NCI-H187 treated with DMSO at 0.1 percent for 48 hours (cell line): ENCODE measurements at regions not wholly inside any gene's neighbourhood (a gene's known extent, or its start where the extent isn't known, plus 50 kb on each side); places are given as distances from the start of the nearest gene placed in this dataset.
A peak's percentile ranks its signal among the peaks of the same experiment; 100 is the strongest.
"Not testable (repeated sequence)": the region's sequence is repeated elsewhere in the genome, so short reads cannot be mapped to it uniquely, and the experiment has no call there.

Experiments used
- DNase-seq: peaks from one replicate; lab custom pipeline; 2025; lab: John Stamatoyannopoulos, UW

DNA sequence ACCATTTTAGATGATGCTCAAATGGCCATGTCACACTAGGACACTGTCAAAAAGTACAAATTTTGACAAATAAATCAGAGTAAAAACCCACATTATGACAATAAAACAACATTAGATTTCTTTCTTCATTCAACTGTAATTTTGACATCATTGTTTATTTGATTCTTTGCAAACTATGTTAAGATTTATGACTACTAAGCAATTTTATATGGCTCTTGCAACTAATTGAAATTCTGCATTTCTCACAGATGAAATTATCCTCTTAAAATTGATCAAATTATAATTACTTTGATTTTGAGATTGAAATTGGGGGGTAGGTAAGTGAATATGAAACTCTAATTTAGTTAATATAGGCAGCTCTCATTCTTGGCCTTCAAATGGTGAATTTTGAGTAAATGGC lies 59.8 kb downstream of the ATOH1 start:
- no peak for DNase-seq

DNA sequence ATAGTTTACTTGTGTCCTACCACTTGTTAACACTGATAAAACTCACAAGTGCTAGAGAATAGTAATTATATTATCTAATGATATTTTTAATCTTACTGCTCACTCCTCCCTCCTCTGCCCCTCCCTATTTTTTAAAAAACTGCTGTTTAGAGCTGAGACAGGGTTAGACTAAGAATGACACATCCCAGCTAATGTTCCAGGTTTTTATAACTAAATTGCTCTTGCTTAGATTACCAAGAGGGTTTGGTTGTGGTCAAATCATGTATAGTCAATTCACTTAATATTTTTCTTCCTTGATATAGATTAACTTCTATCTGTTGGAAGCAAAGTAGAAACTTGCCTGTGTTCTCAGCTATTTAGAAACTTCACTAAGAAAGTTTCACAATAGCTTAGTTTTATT lies 60.2 kb downstream of the ATOH1 start:
- DNase-seq = no peak

DNA sequence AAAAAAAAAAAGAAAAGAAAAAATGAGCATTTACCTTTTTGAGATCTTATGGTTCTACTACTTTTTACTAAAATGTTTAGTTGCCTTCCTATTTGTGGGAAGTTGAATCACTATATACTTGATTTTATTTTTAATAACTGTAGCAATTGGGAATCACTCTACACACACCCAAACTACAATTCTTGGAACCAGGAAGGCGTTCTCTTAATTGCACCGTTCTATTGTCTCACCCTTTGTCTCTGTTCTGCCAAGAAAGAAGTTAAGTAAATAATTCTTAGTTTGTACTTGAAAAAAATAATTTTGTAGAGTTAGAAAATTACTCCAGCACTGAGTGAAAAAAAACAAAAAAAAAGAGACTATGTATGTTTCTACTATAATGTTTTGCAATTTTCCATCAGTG lies 62.7 kb downstream of the ATOH1 start:
- no peak for DNase-seq

DNA sequence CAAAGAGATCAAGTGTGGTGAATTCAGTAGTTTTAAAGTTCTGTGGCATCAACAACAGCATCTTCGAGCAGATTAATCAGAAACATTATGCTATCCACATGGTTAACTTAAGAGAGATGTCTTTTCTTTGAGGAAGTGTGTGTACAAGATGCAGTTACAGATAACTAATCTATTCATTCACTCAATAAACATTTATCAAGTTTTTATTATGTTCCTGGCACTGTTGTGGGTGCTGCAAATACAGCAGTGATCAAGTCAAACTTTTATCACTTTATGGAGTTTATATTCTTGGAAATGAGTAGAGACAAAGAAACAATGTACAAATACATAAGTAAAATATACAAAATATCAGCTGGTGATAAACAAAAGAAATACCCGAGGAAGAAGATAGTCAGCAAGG lies 66.4 kb downstream of the ATOH1 start:
- no peak for DNase-seq

DNA sequence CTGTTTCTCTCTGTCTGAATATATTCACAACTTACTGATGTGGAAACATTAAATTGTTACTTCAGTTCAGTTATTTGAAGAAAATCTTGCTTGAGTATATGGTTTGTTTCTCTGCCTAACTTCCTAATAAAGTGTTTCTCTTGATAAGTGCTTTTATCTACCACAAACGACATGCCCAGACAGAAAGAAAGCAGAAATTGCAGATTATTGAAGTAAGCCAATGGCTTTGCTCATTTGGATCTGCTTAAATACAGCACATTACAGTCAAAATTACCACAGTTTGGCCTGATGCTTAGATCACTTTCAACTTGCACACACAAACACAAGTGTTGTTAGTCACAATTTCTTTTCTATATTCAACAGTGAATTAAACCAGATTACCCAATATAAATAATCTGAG lies 68.0 kb downstream of the ATOH1 start:
- DNase-seq = no peak

DNA sequence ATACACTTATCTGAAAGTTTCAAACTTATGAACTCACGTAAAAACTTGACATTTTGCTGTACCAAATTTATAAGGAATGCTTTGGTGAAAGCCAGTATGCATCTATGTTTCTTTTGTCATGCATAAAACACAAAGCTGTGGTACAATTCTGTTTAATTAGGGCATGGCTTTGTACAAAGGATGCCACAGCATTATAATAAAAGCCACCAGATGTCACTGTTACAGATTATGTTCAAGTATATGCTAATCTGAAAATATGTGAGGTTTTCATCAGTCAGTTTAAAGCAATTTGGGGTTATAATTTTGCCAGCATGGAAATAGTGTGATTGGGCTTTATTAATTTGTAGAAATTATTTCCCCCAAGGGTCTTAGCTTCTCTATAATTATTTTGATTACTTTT lies 69.0 kb downstream of the ATOH1 start:
- no peak for DNase-seq

DNA sequence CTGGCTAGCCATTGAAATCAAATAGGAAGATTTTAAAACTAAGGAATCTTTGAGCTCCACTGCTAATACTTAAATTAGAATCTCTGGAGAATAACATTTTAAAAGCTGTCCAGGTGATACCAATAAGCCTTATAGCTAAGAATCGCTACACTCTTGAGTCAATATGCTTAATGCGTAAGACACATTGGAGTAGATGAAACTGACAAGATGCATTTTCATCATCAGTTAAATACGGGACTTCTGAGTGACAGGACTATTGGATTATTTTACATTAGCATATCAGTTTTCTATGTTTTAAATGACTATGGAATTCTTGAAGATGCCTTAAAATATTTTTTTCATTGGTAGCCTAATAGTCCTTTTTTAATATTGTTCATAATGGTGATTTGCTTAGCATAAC lies 80.2 kb downstream of the ATOH1 start:
- no peak for DNase-seq

DNA sequence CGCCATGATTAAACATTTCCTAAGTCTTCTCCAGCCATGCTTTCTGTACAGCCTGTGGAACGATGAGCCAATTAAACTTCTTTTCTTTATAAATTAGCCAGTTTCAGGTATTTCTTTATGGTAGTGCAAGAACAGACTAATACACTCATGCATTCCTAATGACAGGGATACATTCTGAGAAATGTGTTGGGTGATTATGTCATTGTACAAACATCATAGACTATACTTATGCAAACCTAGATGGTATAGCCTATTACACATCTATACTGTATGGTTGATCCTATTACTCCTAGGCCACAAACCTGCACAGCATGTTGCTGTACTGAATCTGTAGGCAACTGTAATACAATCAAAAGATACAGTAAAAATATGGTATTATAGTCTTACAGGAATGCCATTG lies 83.1 kb downstream of the ATOH1 start:
- DNase-seq = no peak

DNA sequence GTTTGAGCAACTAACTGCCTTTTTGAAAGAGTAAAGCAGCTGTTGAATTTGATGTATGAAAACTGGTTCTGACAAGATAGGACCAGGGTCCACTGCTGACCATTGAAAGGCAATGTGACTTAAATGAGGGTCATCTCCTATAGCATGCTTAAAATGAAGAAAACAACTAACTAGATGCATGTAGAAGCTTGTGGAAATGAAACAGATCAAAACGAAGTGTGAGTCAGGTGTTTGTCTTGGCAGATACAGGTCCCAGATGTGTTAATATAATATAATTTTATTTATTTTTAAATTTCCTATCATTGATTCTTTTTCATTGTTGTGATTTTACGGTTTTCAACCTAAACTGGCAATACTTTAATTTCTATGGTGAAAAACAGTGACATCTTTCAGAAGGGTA lies 83.6 kb downstream of the ATOH1 start:
- no peak for DNase-seq

DNA sequence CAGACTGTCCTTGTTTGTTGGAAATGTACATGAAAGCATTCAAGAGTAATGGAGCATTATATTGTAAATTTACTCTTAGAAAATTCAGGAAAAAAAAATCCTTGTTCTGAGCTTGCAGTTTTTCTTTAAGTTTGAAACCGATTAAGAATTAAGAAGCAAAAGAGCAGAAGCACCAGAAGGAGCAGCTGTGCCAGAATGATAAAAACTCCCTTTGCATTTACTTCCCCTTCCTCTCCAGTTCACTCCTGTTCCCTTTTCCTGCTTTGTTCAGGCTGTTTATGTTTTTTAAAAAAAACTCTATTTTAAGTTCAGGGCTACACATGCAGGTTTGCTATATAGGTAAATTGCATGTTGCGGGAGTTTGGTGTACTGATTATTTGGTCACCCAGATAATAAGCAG lies 90.3 kb downstream of the ATOH1 start:
- no peak for DNase-seq

DNA sequence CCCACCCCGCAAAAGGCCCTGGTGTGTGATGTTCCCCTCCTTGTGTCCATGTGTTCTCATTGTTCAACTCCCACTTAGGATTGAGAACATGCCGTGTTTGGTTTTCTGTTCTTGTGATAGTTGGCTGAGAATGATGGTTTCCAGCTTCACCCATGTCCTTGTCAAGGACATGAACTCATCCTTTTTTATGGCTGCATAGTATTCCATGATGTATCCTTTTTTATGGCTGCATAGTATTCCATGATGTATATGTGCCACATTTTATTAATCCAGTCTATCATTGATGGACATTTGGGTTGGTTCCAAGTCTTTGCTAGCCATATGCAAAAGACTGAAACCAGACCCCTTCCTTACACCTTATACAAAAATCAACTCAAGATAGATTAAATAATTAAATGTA lies 95.0 kb downstream of the ATOH1 start:
- not testable (repeated sequence) for DNase-seq

DNA sequence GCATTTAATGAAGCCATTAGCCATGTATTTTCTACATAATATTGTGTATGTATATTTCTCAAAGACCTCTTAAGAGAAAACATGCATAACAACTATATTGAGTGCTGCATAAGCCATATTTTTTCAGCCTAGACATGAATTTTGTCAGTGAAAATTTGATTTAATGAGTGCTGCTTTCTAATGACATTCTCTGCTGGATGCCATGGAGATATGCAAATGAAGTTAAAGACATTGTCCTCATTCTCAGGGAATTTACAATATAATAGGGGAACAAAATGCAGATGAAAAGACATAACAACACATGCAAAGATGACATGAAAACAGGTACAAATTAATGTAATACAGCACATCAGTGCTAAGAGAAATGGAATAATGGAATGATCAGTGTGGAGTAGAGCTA lies 118.7 kb downstream of the ATOH1 start:
- no peak for DNase-seq

DNA sequence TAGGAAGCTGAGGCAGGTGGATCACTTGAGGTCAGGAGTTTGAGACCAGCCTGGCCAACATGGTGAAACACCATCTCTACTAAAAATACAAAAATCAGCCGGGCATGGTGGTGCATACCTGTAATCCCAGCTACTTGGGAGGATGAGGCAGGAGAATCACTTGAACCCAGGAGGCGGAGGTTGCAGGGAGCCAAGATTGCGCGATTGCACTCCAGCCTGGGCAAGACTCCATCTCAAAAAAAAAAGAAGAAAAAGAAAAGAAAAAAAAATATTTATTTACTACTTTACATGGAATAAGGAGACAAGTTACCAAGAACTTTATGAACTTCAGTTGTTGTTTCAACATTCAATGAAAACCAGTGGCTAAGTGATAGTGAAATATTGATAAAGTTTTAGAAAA lies 121.7 kb downstream of the ATOH1 start:
- DNase-seq = not testable (repeated sequence)

DNA sequence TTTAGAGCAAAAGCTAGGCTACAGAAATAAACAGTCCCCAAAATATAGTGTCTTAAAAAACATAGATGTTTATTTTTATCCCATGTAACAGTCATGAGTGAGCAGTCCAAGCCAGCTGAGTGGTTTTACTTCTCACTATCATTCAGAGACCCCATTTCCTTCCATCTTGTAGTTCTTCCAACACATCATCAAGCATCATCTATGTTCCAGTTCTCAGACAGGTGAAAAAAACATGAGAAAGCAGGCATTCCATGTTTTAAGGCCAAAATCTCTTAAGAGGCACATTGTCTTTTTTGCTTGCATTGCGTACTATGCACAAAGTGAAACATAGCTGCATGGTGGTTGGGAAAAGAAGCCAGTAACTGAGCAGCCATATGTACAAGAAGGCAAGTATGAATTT lies 128.6 kb downstream of the ATOH1 start:
- no peak for DNase-seq

DNA sequence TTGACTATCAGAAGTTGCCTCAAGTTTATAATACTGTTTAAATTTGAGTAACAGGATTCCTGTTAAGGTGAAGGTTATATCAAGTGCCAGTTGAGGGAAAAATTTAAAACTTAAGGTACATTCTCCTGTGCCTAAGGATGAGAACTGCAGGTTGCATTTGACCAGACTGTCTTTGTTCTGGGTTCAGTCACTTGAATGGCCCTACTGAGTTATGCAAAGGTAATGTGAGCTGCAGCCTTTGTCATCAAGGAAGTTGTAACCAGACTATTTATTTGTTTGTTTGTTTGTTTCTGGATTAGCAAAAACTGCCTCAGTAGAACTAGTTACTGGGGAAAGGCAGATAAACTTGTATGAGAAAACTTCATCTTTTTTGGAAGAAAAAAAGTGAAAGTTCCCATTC lies 131.9 kb downstream of the ATOH1 start:
- no peak for DNase-seq

DNA sequence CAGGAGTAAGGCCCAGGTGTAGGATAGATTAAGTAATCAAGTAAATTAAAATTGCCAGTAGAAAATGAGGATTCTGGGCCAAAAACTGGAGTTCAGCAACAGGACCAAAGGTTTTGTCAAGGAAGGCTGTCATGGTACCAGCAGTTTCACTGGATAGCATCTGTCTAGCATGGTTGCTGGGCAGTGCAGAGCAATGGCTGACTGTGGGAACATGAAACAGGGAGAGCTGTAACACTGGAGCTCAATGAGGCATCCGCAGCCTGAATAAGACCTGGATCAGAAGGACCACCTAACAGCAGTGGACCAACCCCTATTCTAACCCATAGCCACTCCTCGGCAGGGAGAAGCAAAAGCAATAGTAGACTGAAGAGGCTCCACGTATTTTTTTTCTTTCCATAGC lies 132.4 kb downstream of the ATOH1 start:
- no peak for DNase-seq

DNA sequence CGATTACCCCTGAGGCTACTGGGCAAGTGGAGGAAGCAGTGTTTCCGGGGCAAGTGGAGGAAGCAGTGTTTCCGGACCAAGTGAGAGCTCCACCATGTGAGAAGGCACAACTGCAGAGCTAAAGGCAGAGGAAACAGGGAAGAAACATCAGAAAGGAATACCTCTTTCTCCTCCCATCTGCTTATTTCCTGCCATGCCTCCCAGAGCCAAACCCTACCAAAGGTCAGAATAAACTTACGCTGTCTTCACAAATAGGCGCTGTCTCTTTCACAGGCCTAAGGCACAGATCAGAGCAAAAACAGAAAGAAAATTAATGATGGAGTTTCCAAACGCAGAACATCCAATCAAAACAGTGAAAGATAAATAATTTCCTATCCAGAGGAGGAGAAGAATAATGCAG lies 153.0 kb downstream of the ATOH1 start:
- no peak for DNase-seq

DNA sequence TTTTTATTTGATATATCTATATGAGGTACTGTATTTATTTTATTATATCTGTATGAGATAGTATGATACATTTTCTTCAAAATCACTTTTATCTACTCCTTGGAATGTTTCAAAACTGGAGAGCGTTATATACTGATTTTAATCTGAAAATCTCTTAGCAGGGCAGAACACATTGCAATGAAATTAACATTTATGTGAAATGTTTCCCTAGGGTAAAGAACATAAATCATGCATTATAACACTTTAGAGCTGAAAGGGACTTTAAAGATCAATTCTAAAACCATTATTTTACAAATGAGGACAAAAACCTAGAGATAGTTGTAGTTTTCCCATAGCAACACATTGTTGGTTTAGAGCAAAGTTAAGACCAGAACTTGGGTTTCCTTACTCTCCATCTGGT lies 153.7 kb downstream of the ATOH1 start:
- no peak for DNase-seq

DNA sequence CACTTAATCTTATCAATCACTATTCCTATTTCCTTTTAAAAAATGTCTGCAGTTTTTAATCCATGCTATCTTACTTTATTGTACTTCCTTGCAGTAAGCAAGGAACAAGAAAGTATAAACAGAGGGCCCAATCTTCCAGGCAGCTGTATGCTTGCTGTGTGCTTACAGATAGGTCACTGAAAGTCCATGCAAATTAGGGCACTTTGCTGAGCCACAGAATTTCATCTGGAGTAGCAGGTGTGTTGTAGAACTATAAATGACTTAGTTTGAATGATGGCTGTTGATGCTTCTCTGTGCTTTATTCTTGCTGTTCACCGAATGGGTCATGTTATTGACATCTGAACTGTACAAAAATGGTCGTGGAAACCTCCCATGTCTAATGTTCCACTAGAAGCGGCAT lies 154.6 kb downstream of the ATOH1 start:
- no peak for DNase-seq

DNA sequence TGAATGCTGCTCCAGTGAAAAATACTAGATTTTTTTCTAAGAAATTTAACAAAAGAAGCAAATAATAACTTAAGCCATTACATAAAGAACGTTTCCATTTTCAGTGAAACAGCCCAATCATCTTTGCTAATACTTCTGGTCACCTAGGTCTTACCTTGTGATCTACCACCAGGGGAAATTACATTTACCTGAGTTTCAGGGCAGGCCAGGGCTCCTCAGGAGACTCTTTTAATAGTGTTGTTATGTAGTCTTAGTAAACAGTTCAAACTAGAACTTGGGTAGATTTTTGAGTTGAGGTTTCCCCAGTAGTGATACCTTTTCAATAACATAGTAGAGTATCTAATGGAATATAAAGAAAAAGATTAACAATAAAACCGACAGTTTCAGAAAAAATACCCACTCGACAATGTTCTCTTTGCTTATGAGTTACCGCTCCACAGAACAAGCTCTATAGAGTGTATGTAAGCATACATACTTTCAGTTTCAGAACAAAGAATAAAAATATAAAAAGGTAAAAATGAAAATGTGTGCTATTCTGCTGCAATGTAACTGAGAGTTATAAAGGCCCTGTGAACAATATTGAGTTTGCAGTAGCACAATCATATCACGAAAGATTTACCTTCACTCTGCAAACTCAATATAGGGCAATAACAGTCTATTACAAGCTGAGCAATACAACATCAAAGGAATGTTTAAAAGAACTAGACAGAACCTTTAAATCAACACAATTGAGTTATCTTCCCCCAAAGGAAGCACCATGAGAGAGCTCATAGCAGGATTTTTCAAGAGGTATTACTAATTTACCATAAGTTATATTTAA lies 165.8 kb downstream of the ATOH1 start:
- no peak for DNase-seq

DNA sequence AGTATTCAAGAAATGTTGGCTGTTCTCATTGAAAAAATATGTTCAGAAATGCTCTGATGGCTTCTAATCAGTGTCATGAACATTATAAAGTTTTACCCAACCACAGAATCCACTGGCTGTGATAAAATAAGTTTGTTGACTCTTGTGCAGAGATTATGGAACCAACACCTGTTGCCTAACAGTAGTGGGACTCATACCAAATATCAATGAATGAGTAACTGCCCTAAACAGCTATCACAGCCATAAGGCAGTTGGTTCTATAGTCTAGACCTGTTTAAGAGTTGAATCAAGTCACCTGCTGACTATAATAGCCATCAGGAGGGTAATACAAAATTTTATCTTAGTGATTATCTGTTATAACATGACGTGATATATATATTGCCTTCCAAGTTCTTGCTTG lies 168.3 kb downstream of the ATOH1 start:
- no peak for DNase-seq

DNA sequence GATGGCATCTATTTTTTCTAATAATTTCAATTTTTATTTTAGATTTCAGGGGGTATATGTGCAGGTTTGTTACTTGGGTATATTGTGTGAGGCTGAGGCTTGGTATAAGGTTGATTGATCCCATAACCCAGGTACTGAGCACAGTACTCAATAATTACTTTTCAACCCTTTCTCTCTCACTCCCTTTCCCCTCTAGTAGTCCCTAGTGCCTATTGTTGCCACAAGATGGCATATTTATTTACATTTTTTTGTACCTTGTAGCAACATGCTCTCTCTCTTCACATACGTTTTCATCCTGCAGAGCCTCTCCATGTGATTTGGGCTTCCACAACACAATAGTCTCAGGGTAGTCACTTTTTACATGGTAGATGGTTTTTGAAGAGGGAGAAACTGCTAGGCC lies 172.0 kb downstream of the ATOH1 start:
- DNase-seq = peak; percentile 23

DNA sequence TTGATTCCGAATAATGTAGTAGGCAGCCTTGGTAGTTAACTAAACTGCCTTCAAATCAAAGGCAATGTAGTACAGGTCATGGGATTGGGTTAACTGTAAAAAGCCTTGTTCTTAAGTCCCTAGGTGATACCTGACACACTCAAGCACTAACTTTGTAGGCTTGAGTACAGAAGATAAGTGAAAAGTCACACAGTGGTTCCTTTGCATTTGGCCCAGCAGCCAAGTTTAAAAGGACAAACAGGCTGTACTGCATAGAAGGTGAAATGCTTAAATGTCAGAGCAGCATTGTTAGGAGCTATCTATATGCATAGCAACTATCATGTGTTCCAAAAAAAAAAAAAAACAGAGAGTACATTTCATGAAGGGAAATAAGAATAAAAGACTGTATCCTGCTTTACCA lies 178.4 kb downstream of the ATOH1 start:
- DNase-seq = no peak

DNA sequence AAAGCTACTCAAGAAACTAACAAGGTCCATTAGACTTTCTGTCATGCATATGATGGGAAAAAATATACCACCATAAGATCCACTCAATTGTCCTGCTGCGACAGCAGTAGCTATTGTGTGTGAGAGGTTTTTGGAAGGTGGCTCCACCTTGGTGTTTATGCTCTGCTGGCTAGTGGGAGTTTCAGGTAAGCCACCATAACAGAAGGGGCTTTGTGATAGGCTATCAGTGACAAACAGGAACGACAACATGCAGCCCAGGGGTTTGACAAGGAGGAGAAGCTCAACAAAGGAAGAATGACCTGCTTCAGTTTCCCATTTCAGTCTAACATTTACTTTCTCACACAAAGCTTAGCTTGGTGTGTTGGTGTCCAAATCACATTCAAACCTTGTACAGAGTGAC lies 182.6 kb downstream of the ATOH1 start:
- DNase-seq = peak; percentile 58
